B cell (primary cell): ENCODE measurements at regions not wholly inside any gene's neighbourhood (a gene's known extent, or its start where the extent isn't known, plus 50 kb on each side); places are given as distances from the start of the nearest gene placed in this dataset.

Experiments used
- ATAC-seq: fragments of 200-7000 bp; cut with Tn5 transposase; one replicate; pipeline ENCODE4 v1.10.0; 2021; ENCODE audit warnings: low read depth, mild to moderate bottlenecking, moderate number of reproducible peaks, moderate library complexity
- CTCF ChIA-PET: fragments of 350-600 bp; sonication (Branson Sonifier 250); formaldehyde crosslinking; loops from one replicate; lab custom pipeline; 2021; ENCODE audit warnings: antibody characterized with exemption, inconsistent platforms; lab: Charles Lee
- POLR2A ChIA-PET: fragments of 350-600 bp; sonication (Branson Sonifier 250); formaldehyde crosslinking; loops from one replicate; lab custom pipeline; 2021; ENCODE audit warnings: antibody characterized with exemption; lab: Charles Lee
- DNase-seq: peaks from one replicate; pipeline ENCODE4 v3.0.0; 2013
- H2AFZ ChIP-seq: 2 replicates; pipeline ENCODE4 v1.6.1; 2012; ENCODE audit warnings: mild to moderate bottlenecking, low read depth, low read length; ENCODE audit not compliant: insufficient read depth, poor library complexity, severe bottlenecking
- H3K27ac ChIP-seq, 2 donors: 1 replicate in 1 of 2; 2 replicates in 1 of 2; pipeline ENCODE4 v1.5.1; 2012 to 2013; ENCODE audit warnings: low read length in 2 of 2, mild to moderate bottlenecking in 2 of 2, moderate library complexity in 1 of 2
- H3K27me3 ChIP-seq, 4 experiments: fragments of 200-600 bp in 1 of 4; sonication (generic) in 1 of 4; replicated peaks in 1 of 4; 1 replicate in 2 of 4; 2 replicates in 2 of 4; pipeline versions ENCODE4 v1.6.1 to v1.7.0; 2013 to 2016; ENCODE audit warnings: low read length in 3 of 4, mild to moderate bottlenecking in 2 of 4, mixed read lengths in 1 of 4, moderate library complexity in 1 of 4; ENCODE audit not compliant: insufficient read depth in 4 of 4, control insufficient read depth in 3 of 4; ENCODE audit errors: control extremely low read depth in 1 of 4
- H3K36me3 ChIP-seq, 2 experiments: replicated peaks in 1 of 2; 1 replicate in 1 of 2; 2 replicates in 1 of 2; pipeline versions ENCODE4 v1.6.1 to v1.7.1; 2013; ENCODE audit warnings: low read length in 1 of 2; ENCODE audit not compliant: insufficient read depth in 2 of 2, control insufficient read depth in 1 of 2; ENCODE audit errors: control extremely low read depth in 1 of 2, extremely low read depth in 1 of 2
- H3K4me1 ChIP-seq, 2 donors: fragments of 200-600 bp in 1 of 2; sonication (generic) in 1 of 2; 1 replicate in 1 of 2; 2 replicates in 1 of 2; pipeline versions ENCODE4 v1.5.1 to v1.6.1; 2013 to 2017; ENCODE audit warnings: low read length in 2 of 2; ENCODE audit not compliant: control insufficient read depth in 2 of 2, insufficient read depth in 2 of 2
- H3K4me2 ChIP-seq: replicated peaks from 2 replicates; pipeline ENCODE3; 2012; ENCODE audit warnings: mild to moderate bottlenecking, low read depth, low read length; ENCODE audit not compliant: poor library complexity, severe bottlenecking
- H3K4me3 ChIP-seq, 5 experiments: fragments of 200-600 bp in 1 of 5; sonication (generic) in 1 of 5; 1 replicate in 3 of 5; 2 replicates in 2 of 5; pipeline versions ENCODE4 v1.5.1 to v1.7.0; 2011 to 2016; ENCODE audit warnings: low read length in 4 of 5, mild to moderate bottlenecking in 4 of 5, low read depth in 2 of 5, control low read depth in 1 of 5, moderate library complexity in 1 of 5; ENCODE audit not compliant: insufficient read depth in 1 of 5; ENCODE audit errors: control extremely low read depth in 1 of 5, extremely low read depth in 1 of 5
- H3K79me2 ChIP-seq: fragments of 200-600 bp; sonication (generic); one replicate; pipeline ENCODE4 v1.6.0; 2016; ENCODE audit warnings: low read length; ENCODE audit not compliant: control insufficient read depth, insufficient read depth
- H3K9ac ChIP-seq: fragments of 200-600 bp; sonication (generic); 2 replicates; pipeline ENCODE4 v1.6.1; 2017; ENCODE audit warnings: mild to moderate bottlenecking, low read length, moderate library complexity
- H3K9me3 ChIP-seq, 3 donors: one replicate each; pipeline versions ENCODE4 v1.6.1 to v1.7.1; 2013; ENCODE audit warnings: low read length in 2 of 3; ENCODE audit not compliant: control insufficient read depth in 2 of 3, insufficient read depth in 1 of 3; ENCODE audit errors: control extremely low read depth in 1 of 3
- H4K20me1 ChIP-seq: 2 replicates; pipeline ENCODE4 v1.6.0; 2012; ENCODE audit warnings: mild to moderate bottlenecking, low read length; ENCODE audit not compliant: insufficient read depth, control insufficient read depth, poor library complexity, severe bottlenecking
- H3K27ac Mint-ChIP-seq: one replicate; pipeline ENCODE4 v1.8.0; 2021; ENCODE audit warnings: mixed read lengths
- H3K27me3 Mint-ChIP-seq: one replicate; pipeline ENCODE4 v1.8.0; 2021; ENCODE audit warnings: mixed read lengths
- H3K4me1 Mint-ChIP-seq: one replicate; pipeline ENCODE4 v1.8.0; 2021; ENCODE audit warnings: mixed read lengths
- H3K4me3 Mint-ChIP-seq: one replicate; pipeline ENCODE4 v1.8.0; 2021; ENCODE audit warnings: mixed read lengths
- H3K9me3 Mint-ChIP-seq: one replicate; pipeline ENCODE4 v1.8.0; 2022; ENCODE audit warnings: mixed read lengths; ENCODE audit not compliant: insufficient read depth
- CTCF ChIP-seq: fragments of 200-600 bp; IDR thresholded peaks from one replicate; pipeline ENCODE4 v1.8.0; 2022; ENCODE audit warnings: antibody characterized with exemption, mild to moderate bottlenecking
- EZH2 ChIP-seq: IDR thresholded peaks from 2 replicates; pipeline ENCODE4 v1.6.1; 2012; ENCODE audit warnings: borderline replicate concordance, low read depth, mild to moderate bottlenecking, moderate library complexity, low read length; ENCODE audit not compliant: insufficient read depth, poor library complexity, severe bottlenecking
- WGBS: methylation state at CpG from one replicate; pipeline ENCODE4 v1.1.5; 2013; ENCODE audit warnings: missing lambda C conversion rate; ENCODE audit not compliant: insufficient coverage; 5-methylcytosine and 5-hydroxymethylcytosine counted together
- intact Hi-C: fragments of 100-400 bp; cut with micrococcal nuclease; formaldehyde crosslinking; loops from one replicate; pipeline ENCODE4 v1.10.0; 2022

GRCh38 chr2:52404046-52404445 is 1363.6 kb upstream of the CHAC2 start:
- H2AFZ ChIP-seq, result no peak overlapping the region
- no peak overlapping the region for H3K27ac Mint-ChIP-seq
- H3K9ac ChIP-seq, result no peak overlapping the region
- no peak overlapping the region for H3K4me3 ChIP-seq
- POLR2A ChIA-PET, result no interaction called here
- no peak overlapping the region for H3K4me3 Mint-ChIP-seq
- H3K4me2 ChIP-seq, result no peak overlapping the region
- DNase-seq, result no peak
- H3K4me1 ChIP-seq, result no peaks in the 10 kb centered on the region
- WGBS, result no CpG with 5 or more reads among the region's 4 CpGs
- H3K36me3 ChIP-seq, result no peaks in the 10 kb centered on the region
- no peak overlapping the region for H3K27ac ChIP-seq
- no peaks in the 10 kb centered on the region for H3K9me3 Mint-ChIP-seq
- H3K4me1 Mint-ChIP-seq, result no peaks in the 10 kb centered on the region
- no peaks in the 10 kb centered on the region for H3K79me2 ChIP-seq
- H3K9me3 ChIP-seq, result peaks cover 0 to 1% (median 0%) of the 10 kb centered on the region in 3 donors
- intact Hi-C loops, result no loop called here
- ATAC-seq, result no peak
- no peaks in the 10 kb centered on the region for H4K20me1 ChIP-seq
- CTCF ChIA-PET, result no interaction called here
- TF ChIP-seq CTCF (no peak), EZH2 (no peak)
- no peaks in the 10 kb centered on the region for H3K27me3 Mint-ChIP-seq
- no peaks in the 10 kb centered on the region for H3K27me3 ChIP-seq

- no peaks in the 10 kb centered on the region for H3K79me2 ChIP-seq
- H3K4me2 ChIP-seq, result no peak overlapping the region
- 76% methylated on average over 5 of the region's 6 CpGs for WGBS
- no peaks in the 10 kb centered on the region for H3K9me3 Mint-ChIP-seq
- no peak overlapping the region for H3K27ac ChIP-seq
- DNase-seq (no peak), ATAC-seq (no peak)
- TF ChIP-seq CTCF (no peak), EZH2 (no peak)
- ChIA-PET POLR2A (no interaction called here), CTCF (no interaction called here)
- H3K4me1 ChIP-seq, result no peaks in the 10 kb centered on the region
- no peaks in the 10 kb centered on the region for H4K20me1 ChIP-seq
- H2AFZ ChIP-seq, result no peak overlapping the region
- no peak overlapping the region for H3K9ac ChIP-seq
- no peaks in the 10 kb centered on the region for H3K36me3 ChIP-seq
- no peaks in the 10 kb centered on the region for H3K4me1 Mint-ChIP-seq
- H3K27ac Mint-ChIP-seq, result no peak overlapping the region
- no peaks in the 10 kb centered on the region for H3K27me3 ChIP-seq
- H3K27me3 Mint-ChIP-seq, result no peaks in the 10 kb centered on the region
- H3K9me3 ChIP-seq, result no peaks in the 10 kb centered on the region
- intact Hi-C loops, result no loop called here
- no peak overlapping the region for H3K4me3 Mint-ChIP-seq
- no peak overlapping the region for H3K4me3 ChIP-seq
Observed at GRCh38 chr2:52402128-52402527, 1365.5 kb upstream of the CHAC2 start.
